ENCODE measurements at regions not wholly inside any gene's neighbourhood (a gene's known extent, or its start where the extent isn't known, plus 50 kb on each side); places are given as distances from the start of the nearest gene placed in this dataset.

DNA sequence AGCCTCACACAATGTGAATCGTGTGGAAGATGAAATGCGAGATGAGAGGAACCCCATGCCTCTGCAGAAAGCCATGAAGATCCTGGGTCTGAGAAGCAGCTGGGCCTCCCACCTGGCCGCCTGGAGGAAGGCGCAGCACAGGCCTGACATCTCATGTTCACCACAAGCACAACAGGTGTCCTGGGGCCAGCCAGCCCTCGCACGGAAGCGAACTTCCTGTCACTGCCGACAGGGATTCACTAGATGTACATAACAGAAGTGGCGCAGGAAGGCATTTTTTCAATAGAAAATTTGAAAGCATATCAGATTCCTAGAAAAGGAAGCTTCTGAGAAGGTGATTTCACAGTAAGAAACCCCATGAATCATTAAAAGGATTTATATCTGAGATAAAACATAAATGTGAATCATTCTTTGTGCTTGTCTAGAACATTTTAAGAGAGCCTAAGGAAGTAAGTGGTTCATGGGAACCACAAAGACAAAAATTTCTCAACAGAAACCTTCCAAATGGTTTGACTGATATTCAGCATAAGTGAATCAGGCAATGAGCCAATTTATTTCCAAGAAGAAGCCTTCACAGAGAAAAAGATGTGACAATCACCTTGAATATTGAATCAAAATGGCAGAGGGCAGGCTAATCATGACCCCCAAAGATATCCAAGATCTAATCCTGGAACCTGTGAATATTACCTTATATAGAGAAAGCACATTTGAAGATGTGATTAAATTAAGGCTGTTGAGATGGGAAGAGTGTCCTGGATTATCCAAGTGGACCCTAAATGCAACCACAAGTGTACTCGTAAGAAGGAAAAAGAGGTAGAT is 311.9 kb downstream of the DUSP6 start:
- no peaks in the 10 kb centered on the region for H3K9me2 ChIP-seq
- no peak overlapping the region for H3K4me3 ChIP-seq (ENCODE audit: low read depth in 2 of 2, low read length in 1 of 2)
- H3K36me3 ChIP-seq (replicated peaks in 1 of 2; ENCODE audit: control insufficient read depth in 1 of 2, insufficient read depth in 2 of 2, low read length in 1 of 2): no peaks in the 10 kb centered on the region
- peak overlapping the region in 1 of 2 experiments; percentile 28; a peak in 2 of 4 replicates for H3K27ac ChIP-seq (ENCODE audit: low read depth in 2 of 2, low read length in 1 of 2)
- CTCF ChIA-PET: interaction anchor here (0.6 to 2.1 kb wide), 2 partner anchors 8 to 11 kb away, joined by 3 to 9 read pairs; no protein-coding TSS in a partner anchor
- H3K4me2 ChIP-seq: no peak overlapping the region
- TF ChIP-seq YY1 (IDR thresholded peaks at IDR 0.05; ENCODE audit: low read depth) (no peak), MEF2A (IDR thresholded peaks at IDR 0.05; ENCODE audit: borderline replicate concordance, low read depth) (no peak), NFIC (IDR thresholded peaks at IDR 0.05; ENCODE audit: borderline replicate concordance) (no peak), TCF12 (IDR thresholded peaks at IDR 0.05) (no peak), FOSL2 (IDR thresholded peaks at IDR 0.05; ENCODE audit: borderline replicate concordance, low read depth) (no peak), JUND (IDR thresholded peaks at IDR 0.05) (no peak), TEAD4 (IDR thresholded peaks at IDR 0.05; ENCODE audit: borderline replicate concordance, insufficient read depth) (no peak), CHD2 (IDR thresholded peaks at IDR 0.05; ENCODE audit: low read length, partially characterized antibody) (no peak), ELF1 (IDR thresholded peaks at IDR 0.05) (no peak), SMC3 (IDR thresholded peaks at IDR 0.05; ENCODE audit: low read depth, low read length) (no peak), GABPA (IDR thresholded peaks at IDR 0.05; ENCODE audit: low read depth) (no peak), FOXM1 (IDR thresholded peaks at IDR 0.05; ENCODE audit: low read depth) (no peak), NRF1 (IDR thresholded peaks at IDR 0.05; ENCODE audit: low read depth, low read length) (no peak)
- TF ChIP-seq, protein P1, sequence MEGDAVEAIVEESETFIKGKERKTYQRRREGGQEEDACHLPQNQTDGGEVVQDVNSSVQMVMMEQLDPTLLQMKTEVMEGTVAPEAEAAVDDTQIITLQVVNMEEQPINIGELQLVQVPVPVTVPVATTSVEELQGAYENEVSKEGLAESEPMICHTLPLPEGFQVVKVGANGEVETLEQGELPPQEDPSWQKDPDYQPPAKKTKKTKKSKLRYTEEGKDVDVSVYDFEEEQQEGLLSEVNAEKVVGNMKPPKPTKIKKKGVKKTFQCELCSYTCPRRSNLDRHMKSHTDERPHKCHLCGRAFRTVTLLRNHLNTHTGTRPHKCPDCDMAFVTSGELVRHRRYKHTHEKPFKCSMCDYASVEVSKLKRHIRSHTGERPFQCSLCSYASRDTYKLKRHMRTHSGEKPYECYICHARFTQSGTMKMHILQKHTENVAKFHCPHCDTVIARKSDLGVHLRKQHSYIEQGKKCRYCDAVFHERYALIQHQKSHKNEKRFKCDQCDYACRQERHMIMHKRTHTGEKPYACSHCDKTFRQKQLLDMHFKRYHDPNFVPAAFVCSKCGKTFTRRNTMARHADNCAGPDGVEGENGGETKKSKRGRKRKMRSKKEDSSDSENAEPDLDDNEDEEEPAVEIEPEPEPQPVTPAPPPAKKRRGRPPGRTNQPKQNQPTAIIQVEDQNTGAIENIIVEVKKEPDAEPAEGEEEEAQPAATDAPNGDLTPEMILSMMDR (IDR thresholded peaks at IDR 0.05): no peak
- TF ChIP-seq, protein P2, sequence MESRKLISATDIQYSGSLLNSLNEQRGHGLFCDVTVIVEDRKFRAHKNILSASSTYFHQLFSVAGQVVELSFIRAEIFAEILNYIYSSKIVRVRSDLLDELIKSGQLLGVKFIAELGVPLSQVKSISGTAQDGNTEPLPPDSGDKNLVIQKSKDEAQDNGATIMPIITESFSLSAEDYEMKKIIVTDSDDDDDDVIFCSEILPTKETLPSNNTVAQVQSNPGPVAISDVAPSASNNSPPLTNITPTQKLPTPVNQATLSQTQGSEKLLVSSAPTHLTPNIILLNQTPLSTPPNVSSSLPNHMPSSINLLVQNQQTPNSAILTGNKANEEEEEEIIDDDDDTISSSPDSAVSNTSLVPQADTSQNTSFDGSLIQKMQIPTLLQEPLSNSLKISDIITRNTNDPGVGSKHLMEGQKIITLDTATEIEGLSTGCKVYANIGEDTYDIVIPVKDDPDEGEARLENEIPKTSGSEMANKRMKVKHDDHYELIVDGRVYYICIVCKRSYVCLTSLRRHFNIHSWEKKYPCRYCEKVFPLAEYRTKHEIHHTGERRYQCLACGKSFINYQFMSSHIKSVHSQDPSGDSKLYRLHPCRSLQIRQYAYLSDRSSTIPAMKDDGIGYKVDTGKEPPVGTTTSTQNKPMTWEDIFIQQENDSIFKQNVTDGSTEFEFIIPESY (IDR thresholded peaks at IDR 0.05; ENCODE audit: borderline replicate concordance, low read depth): no peak
- TF ChIP-seq, protein P3, sequence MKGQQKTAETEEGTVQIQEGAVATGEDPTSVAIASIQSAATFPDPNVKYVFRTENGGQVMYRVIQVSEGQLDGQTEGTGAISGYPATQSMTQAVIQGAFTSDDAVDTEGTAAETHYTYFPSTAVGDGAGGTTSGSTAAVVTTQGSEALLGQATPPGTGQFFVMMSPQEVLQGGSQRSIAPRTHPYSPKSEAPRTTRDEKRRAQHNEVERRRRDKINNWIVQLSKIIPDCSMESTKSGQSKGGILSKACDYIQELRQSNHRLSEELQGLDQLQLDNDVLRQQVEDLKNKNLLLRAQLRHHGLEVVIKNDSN (IDR thresholded peaks at IDR 0.05; ENCODE audit: borderline replicate concordance, low read depth): no peak
- TF ChIP-seq, protein P4, sequence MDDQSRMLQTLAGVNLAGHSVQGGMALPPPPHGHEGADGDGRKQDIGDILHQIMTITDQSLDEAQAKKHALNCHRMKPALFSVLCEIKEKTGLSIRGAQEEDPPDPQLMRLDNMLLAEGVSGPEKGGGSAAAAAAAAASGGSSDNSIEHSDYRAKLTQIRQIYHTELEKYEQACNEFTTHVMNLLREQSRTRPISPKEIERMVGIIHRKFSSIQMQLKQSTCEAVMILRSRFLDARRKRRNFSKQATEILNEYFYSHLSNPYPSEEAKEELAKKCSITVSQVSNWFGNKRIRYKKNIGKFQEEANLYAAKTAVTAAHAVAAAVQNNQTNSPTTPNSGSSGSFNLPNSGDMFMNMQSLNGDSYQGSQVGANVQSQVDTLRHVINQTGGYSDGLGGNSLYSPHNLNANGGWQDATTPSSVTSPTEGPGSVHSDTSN (IDR thresholded peaks at IDR 0.05): no peak
- TF ChIP-seq, protein P5, sequence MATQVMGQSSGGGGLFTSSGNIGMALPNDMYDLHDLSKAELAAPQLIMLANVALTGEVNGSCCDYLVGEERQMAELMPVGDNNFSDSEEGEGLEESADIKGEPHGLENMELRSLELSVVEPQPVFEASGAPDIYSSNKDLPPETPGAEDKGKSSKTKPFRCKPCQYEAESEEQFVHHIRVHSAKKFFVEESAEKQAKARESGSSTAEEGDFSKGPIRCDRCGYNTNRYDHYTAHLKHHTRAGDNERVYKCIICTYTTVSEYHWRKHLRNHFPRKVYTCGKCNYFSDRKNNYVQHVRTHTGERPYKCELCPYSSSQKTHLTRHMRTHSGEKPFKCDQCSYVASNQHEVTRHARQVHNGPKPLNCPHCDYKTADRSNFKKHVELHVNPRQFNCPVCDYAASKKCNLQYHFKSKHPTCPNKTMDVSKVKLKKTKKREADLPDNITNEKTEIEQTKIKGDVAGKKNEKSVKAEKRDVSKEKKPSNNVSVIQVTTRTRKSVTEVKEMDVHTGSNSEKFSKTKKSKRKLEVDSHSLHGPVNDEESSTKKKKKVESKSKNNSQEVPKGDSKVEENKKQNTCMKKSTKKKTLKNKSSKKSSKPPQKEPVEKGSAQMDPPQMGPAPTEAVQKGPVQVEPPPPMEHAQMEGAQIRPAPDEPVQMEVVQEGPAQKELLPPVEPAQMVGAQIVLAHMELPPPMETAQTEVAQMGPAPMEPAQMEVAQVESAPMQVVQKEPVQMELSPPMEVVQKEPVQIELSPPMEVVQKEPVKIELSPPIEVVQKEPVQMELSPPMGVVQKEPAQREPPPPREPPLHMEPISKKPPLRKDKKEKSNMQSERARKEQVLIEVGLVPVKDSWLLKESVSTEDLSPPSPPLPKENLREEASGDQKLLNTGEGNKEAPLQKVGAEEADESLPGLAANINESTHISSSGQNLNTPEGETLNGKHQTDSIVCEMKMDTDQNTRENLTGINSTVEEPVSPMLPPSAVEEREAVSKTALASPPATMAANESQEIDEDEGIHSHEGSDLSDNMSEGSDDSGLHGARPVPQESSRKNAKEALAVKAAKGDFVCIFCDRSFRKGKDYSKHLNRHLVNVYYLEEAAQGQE (IDR thresholded peaks at IDR 0.05; ENCODE audit: low read depth, low read length): no peak
- TF ChIP-seq, protein P6, sequence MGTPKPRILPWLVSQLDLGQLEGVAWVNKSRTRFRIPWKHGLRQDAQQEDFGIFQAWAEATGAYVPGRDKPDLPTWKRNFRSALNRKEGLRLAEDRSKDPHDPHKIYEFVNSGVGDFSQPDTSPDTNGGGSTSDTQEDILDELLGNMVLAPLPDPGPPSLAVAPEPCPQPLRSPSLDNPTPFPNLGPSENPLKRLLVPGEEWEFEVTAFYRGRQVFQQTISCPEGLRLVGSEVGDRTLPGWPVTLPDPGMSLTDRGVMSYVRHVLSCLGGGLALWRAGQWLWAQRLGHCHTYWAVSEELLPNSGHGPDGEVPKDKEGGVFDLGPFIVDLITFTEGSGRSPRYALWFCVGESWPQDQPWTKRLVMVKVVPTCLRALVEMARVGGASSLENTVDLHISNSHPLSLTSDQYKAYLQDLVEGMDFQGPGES (IDR thresholded peaks at IDR 0.05; ENCODE audit: low read depth, low read length): no peak
- POLR2A ChIA-PET: no interaction called here
- no peaks in the 10 kb centered on the region for H3K27me3 ChIP-seq (ENCODE audit: insufficient read depth)
- H3K9me3 ChIP-seq: no peaks in the 10 kb centered on the region
- no peak overlapping the region for H3K9ac ChIP-seq
- no peaks in the 10 kb centered on the region for H3K79me2 ChIP-seq (ENCODE audit: insufficient read depth)
- H3K4me1 ChIP-seq (ENCODE audit: control insufficient read depth in 1 of 2, insufficient read depth in 2 of 2, low read depth in 1 of 2, low read length in 1 of 2): peaks cover 6 to 7% of the 10 kb centered on the region in 2 experiments; a peak in 2 of 4 replicates
- 89% methylated on average over 10 of the region's 10 CpGs for WGBS (ENCODE audit: low lambda C conversion rate)
- DNase-seq: no peak
- H4K20me1 ChIP-seq (ENCODE audit: insufficient read depth): no peaks in the 10 kb centered on the region
- 0 out of 2 replicates have a peak overlapping the region, but pooled peaks have one; percentile 22 for H2AFZ ChIP-seq (ENCODE audit: low read depth)
- no peaks in the 10 kb centered on the region for H3F3A ChIP-seq (replicated peaks; ENCODE audit: insufficient read depth)
